HG03521 (cell line): ENCODE measurements at regions not wholly inside any gene's neighbourhood (a gene's known extent, or its start where the extent isn't known, plus 50 kb on each side); places are given as distances from the start of the nearest gene placed in this dataset.

Experiments
- ATAC-seq: cut with Tn5 transposase; IDR thresholded peaks from one replicate; pipeline ENCODE4 v1.9.1; 2021; ENCODE audit warnings: mild to moderate bottlenecking, moderate library complexity; ENCODE audit not compliant: unreplicated experiment

- no peak for ATAC-seq
Measured at GRCh38 chr6:93794166-93794565, 374.8 kb upstream of the EPHA7 start.

DNA sequence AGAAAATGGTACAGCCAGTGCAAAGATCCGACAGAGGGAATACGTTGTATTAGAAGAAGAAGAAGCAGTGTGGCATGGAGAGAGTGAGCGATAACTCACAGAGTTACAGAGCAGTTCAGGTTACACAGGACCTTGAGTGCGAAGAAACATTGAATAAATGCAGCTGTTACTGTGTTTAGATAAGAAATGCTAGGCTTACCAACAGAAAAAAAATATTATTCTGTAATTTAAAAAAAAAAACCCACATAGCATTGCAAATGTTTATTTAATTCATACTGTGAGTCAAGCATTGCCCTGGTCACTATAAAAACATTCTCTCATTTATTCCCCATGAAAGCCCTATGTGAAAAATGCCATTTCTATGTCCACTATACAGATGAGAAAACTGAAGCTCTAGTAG is 373.4 kb upstream of the EPHA7 start:
- ATAC-seq = no peak

- no peak for ATAC-seq
Measured at GRCh38 chr6:93790981-93791380, 371.6 kb upstream of the EPHA7 start.

DNA sequence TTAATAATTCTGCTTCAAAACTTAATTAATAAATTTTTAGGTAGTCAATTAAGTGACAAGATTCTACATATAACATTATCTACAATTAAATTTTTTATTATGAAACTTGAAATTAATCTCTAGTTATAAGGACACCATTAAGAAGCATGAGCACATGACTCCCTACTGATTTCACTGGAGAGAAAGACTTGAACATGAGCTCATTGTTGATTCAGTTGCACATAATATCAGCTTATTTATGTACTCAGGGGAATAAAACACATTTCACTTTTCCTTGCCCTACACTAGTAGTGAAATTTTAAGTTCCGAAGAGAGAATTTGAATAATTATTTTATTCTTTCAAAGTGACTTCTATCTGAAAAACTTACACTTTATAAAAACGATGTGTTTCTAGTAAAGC is 370.2 kb upstream of the EPHA7 start:
- ATAC-seq = no peak

- ATAC-seq = no peak
Measured at GRCh38 chr6:93787841-93788240, 368.5 kb upstream of the EPHA7 start.

DNA sequence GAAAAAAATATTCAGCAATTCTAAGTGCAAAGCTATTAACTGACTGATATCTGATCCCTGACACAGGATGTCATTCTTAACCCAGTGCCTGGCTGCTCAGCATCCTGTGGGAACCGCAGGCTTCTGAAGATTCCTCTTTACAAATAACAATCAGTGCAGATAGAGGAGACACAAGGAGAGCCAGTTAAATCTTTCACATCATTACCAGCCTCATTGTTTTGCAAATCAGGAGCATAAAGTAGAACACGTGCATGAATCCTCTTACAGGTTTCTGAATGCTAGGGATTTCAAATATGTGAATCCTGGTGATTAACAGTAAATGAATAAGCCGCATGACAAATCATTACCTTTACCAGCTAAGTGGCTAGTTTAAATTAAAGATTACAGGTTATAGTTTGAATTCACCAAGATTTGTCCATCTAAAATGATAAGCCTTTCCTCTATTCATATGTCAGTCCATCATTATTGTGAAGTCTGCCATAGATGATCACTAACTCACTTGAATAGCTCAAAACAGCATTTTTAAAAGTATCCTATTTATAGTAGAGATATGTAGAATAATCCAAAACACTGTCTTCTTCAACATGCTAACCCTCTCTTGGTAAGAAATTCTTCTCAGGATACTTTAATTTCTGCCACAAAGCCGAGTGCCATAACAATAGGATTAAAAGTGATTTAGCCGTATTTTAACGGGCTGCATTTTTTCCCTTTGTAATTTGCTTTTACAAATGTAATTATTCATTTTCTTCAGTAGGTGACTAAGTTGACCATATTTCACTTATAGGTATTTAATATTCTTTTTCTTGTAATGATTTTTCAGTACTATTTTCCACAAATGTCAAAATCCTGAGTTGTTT is 367.3 kb upstream of the EPHA7 start:
- ATAC-seq = no peak

GRCh38 chr6:93785694-93786030 is 366.3 kb upstream of the EPHA7 start:
- ATAC-seq = no peak

GRCh38 chr6:93784794-93785693 is 365.7 kb upstream of the EPHA7 start:
- no peak for ATAC-seq

DNA sequence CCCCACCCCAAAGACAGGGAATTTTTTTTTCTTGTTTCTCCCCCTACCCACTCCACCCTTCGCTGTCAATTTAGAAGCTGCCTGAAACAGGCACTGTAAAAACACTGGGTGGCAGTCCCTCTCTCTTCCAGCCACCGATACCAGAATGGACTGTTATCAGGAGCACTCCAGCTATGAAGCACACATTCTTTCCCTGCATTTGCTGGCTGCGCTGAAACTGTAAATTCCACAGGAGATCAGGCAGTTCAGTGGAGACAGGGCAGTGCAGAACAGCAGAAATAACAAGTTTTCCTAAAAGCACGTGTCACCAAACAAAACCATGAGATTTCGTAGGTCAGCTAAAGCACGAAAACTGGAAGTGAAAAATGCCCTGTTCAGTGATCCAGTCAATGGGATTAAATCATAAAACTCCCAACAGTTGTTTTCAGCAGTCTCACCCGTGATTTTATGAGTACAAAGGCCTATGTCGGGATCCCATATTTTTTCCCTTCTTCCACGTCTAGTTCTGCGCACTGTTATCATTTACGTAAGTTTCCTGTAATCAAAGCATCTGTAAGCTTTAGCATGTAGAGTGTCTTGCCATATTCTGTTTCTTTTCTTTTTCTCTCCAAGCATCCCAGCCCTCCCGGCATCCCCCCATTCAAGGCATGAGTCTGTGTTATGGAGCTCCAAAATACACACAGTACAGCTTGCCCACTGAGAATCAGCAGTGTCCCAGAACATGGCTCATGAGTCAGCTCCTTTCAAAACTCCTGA is 359.9 kb upstream of the EPHA7 start:
- no peak for ATAC-seq

- no peak for ATAC-seq
Measured at GRCh38 chr6:93759190-93759589, 339.8 kb upstream of the EPHA7 start.

DNA sequence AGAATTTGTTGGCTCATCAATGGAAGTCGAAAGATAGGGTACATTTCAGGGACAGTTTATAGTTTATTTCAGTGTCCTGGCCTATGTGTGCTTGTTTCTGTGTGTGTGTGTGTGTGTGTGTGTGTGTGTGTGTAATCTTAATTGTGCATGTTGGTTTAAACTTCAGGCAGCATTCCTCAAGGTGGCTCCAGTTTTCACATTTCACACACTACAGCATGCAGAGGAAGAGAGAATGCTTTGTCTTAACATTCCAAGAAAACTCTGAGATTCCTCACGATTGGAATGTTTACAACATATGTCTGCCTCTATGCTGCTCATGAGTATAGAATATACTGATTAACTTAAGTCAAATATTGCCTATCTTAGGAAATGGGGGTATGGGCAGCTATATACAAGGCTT is 332.6 kb upstream of the EPHA7 start:
- no peak for ATAC-seq

DNA sequence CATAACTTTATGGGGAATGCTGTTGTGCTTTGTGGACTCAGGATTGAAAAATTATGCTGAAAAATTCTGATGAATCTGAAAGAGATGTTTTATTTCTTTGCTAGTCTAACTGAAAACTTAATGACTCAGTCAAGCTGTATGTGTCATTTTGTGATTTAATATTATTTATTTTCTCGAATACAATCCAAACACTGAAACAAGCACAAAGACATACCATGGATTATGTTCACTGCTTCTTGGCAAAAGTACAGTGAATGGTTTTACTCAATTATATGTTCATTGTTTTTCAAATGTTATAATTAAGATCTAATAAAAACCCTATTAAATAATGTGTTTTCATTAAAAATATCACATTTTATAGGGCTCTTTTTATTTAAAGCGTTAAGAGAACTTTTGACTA is 330.6 kb upstream of the EPHA7 start:
- ATAC-seq = no peak

GRCh38 chr6:93749191-93749590 is 329.8 kb upstream of the EPHA7 start:
- ATAC-seq = no peak

DNA sequence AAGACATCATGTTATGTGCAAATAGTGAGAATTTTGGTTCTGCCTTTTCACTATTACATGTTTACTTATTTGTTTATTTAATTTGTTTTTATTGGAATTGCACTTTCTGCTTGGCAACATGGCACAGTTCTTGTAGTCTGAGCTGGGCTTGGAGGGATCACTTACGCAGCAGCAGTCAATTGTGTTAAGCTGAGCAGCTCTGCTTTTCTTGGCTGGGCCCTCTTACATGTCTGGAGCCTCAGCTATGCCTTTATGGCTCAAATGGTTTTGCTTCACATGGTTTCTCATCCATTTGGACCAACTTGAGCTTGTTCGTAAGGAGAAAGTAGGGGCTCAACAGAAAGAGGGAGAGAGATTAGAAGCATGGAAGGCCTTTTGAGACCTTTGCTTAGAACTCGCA is 327.5 kb upstream of the EPHA7 start:
- no peak for ATAC-seq

- no peak for ATAC-seq
Measured at GRCh38 chr6:93745306-93745705, 325.9 kb upstream of the EPHA7 start.

DNA sequence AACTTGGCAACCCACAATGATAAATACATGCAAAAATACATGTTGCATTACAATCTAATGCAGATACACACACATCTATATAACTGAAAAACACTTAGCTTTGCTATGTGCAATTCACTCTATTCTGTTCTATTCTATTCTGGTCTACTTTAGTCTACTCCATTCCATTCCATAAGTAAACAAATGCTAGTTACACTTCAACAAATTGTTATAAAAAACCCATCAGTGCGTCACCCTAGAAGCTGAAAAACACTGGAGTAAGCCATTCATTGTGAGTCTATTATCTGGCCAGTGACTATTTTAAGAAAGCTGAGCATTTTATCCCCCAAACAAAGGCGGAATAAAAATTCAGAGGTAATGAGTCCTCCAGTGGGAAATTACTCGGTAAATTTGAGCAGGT is 315.7 kb upstream of the EPHA7 start:
- ATAC-seq = no peak

GRCh38 chr6:93731306-93731705 is 311.9 kb upstream of the EPHA7 start:
- ATAC-seq = no peak

DNA sequence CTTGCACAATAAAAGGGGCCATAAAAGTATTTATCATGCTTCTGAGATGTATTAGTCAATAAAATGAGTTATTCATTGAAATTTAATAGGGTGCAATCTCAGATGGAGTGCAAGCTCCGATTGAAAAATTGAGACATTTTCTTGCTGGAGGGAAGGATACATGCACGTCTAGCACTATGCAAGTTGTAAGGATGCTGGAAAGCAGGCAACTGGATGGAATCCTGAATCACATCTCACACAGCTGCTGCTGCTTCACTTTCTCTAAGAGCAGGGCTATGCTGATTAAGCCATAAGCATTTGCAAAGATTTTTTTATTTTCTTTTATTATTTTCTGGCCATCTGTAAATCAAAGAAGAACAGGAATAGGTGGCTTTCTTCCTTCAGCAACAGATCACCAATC is 308.8 kb upstream of the EPHA7 start:
- ATAC-seq = no peak

- no peak for ATAC-seq
Measured at GRCh38 chr6:93727447-93727846, 308.1 kb upstream of the EPHA7 start.

GRCh38 chr6:93721386-93722048 is 302.2 kb upstream of the EPHA7 start:
- no peak for ATAC-seq

DNA sequence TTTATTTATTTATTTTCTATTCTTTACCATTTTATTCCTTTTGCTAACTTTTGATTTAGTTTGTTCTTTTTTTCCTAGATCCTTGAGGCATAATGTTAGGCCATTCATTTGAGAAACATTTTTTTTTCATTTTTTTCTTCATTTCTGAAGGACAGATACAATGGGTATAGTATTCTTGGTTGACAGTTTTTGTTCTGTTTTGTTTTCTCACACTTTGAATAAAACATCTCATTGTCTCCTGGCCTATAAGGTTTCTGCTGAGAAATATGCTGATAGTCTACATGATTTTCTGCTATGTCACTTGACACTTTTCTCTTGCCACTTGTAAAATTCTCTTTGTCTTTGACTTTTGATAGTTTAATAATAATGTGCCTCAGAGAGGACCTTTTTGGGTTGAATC is 294.6 kb upstream of the EPHA7 start:
- ATAC-seq = no peak
